NCI-H1048 (cell line): ENCODE measurements at regions not wholly inside any gene's neighbourhood (a gene's known extent, or its start where the extent isn't known, plus 50 kb on each side); places are given as distances from the start of the nearest gene placed in this dataset.

Experiments
- DNase-seq: peaks from one replicate; lab custom pipeline; 2025; lab: John Stamatoyannopoulos, UW

DNA sequence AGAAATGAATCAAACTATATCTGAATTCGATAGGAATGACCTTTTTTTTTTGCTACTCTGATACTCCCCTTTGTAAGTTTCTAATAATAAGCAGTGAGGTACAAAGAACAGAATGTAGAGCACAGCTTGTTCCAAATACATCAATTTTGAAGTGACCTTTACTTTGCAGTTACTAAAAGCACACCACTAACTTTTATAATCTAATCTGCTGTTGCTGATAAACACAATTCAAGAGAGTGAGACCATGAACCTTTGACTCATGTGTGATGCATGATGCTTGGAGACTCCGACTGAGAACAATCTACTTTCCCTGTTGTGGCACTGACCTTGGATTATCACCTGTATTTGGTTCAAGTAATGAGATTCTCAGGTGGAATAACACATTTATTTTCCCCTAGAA is 91.6 kb upstream of the GNPDA2 start:
- DNase-seq = no peak

GRCh38 chr4:44806071-44806470 is 79.7 kb upstream of the GNPDA2 start:
- DNase-seq = no peak

DNA sequence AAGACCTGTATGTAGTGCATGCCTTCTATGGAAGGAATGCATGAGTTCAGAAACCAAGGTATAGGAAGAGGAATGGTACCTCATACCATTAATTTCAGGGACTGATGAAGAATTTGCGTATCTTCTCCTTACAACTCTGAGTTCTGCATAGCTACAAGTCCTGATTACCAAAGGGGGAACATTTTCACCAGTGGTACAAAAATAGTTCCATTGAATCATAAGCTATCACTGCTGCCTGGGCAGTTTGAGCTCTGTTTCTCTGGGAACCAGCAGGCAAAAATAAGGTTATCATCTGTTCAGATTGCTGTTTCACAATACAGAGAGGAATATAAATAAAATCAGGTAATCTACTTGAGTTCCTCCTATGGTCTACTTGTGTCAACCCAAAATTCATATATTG is 77.9 kb upstream of the GNPDA2 start:
- no peak for DNase-seq

DNA sequence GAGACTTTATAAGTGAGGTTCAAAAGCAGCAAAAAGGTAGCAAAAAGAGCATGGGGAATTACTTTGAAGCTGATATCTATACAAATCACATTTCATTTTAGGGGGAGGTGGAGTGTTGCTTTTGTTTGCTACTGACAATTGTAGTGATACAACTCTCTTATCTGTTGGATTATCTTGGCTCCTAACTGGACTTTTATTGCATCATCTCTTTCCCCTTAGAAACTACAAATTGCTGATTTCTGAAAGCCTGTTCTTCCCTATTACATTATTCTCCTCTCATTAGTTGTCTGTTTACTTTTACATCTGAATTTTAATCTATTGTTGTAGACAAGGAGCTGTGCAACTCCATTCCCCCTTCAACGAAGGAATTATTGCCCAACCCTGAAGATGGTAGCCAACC is 75.0 kb upstream of the GNPDA2 start:
- DNase-seq = no peak

DNA sequence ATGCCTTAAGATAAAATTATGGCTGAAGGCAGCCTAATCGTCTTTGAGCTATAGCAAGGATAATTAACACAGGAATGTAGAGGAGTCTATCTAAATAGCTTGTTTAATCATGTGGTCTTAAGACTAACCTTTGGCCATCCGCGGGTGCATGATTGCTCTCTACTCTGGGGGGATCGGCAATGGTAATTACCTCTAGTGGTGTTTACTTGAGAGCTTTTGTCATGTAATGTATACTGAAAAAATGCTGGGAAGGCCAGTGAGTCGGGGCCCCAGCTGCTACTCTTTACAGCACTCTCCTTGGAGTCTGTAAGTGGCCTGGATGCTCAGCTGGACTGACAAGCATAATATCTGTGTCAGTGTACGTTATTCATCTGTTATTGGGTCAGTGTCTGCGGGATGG is 65.5 kb upstream of the GNPDA2 start:
- no peak for DNase-seq

DNA sequence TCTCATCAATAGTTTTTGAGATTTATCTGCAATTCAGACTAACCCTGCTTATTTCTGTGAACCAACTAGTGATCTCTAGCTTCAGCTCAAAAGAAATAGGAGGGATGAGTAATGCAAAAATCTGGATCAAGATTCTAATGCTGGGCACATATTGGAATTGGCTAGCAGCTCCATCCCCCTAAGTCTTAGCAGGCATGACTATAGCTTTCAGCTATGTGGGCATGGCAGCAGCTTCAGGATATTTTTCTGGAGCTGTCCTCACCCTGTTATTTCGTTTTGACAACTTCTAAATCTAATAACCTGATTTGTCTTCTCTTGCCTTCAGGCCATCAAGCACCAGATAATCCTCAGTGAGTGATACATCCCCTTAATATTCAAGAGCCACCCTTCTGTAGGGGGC is 50.8 kb upstream of the GNPDA2 start:
- DNase-seq = no peak
